ENCODE measurements at regions not wholly inside any gene's neighbourhood (a gene's known extent, or its start where the extent isn't known, plus 50 kb on each side); places are given as distances from the start of the nearest gene placed in this dataset.

GRCh38 chr4:11049001-11049400 lies 364.4 kb upstream of the CLNK start:
- DNase-seq: no peak

- DNase-seq: no peak
Observed at GRCh38 chr4:11042760-11043159, 358.2 kb upstream of the CLNK start.

GRCh38 chr4:11039634-11040131 lies 355.1 kb upstream of the CLNK start:
- DNase-seq: no peak

- DNase-seq: no peak
Observed at GRCh38 chr4:11038926-11039325, 354.4 kb upstream of the CLNK start.

- no peak for DNase-seq
Observed at GRCh38 chr4:11037637-11038036, 353.1 kb upstream of the CLNK start.

- DNase-seq: no peak
Observed at GRCh38 chr4:11028334-11028733, 343.8 kb upstream of the CLNK start.

- DNase-seq: no peak
Observed at GRCh38 chr4:11021333-11021732, 336.8 kb upstream of the CLNK start.

- no peak for DNase-seq
Observed at GRCh38 chr4:11019451-11020240, 335.1 kb upstream of the CLNK start.

GRCh38 chr4:11014199-11014598 lies 329.6 kb upstream of the CLNK start:
- DNase-seq: no peak

GRCh38 chr4:11013094-11013664 lies 328.6 kb upstream of the CLNK start:
- DNase-seq: no peak

- DNase-seq: no peak
Observed at GRCh38 chr4:11011249-11011648, 326.7 kb upstream of the CLNK start.

- DNase-seq: no peak
Observed at GRCh38 chr4:11010624-11011023, 326.1 kb upstream of the CLNK start.

- DNase-seq: no peak
Observed at GRCh38 chr4:11009281-11009680, 324.7 kb upstream of the CLNK start.

- no peak for DNase-seq
Observed at GRCh38 chr4:11005300-11005699, 320.7 kb upstream of the CLNK start.

- no peak for DNase-seq
Observed at GRCh38 chr4:11004818-11005217, 320.2 kb upstream of the CLNK start.

- DNase-seq: no peak
Observed at GRCh38 chr4:11002961-11003360, 318.4 kb upstream of the CLNK start.

- no peak for DNase-seq
Observed at GRCh38 chr4:10998846-10999245, 314.3 kb upstream of the CLNK start.

GRCh38 chr4:10984815-10985214 lies 300.2 kb upstream of the CLNK start:
- DNase-seq: no peak

GRCh38 chr4:10983885-10984640 lies 299.5 kb upstream of the CLNK start:
- DNase-seq: no peak

- no peak for DNase-seq
Observed at GRCh38 chr4:10983268-10983667, 298.7 kb upstream of the CLNK start.

- DNase-seq: no peak
Observed at GRCh38 chr4:10982305-10982704, 297.7 kb upstream of the CLNK start.

GRCh38 chr4:10981576-10981975 lies 297.0 kb upstream of the CLNK start:
- no peak for DNase-seq

- no peak for DNase-seq
Observed at GRCh38 chr4:10981096-10981495, 296.5 kb upstream of the CLNK start.

GRCh38 chr4:10979032-10979431 lies 294.5 kb upstream of the CLNK start:
- no peak for DNase-seq
